Body of pancreas (tissue), 4 donors: ENCODE measurements at regions not wholly inside any gene's neighbourhood (a gene's known extent, or its start where the extent isn't known, plus 50 kb on each side); places are given as distances from the start of the nearest gene placed in this dataset.

ENCODE experiments used
- ATAC-seq: fragments of 150-250 bp; one replicate; pipeline ENCODE4 v1.9.1; 2016
- DNase-seq, 4 donors: peaks; one replicate each; pipeline ENCODE4 v3.0.0-alpha.2; 2019
- H3K27ac ChIP-seq, 4 donors: fragments of 200-600 bp; sonication (generic); 1 replicate in 3 of 4; 2 replicates in 1 of 4; pipeline versions ENCODE4 v1.5.1 to v1.6.1; 2016 to 2019; ENCODE audit warnings: mild to moderate bottlenecking in 1 of 4, mixed read lengths in 1 of 4, moderate library complexity in 1 of 4
- H3K27me3 ChIP-seq, 2 donors: fragments of 200-600 bp; sonication (generic); one replicate each; pipeline ENCODE4 v1.6.0; 2016; ENCODE audit warnings: mild to moderate bottlenecking in 1 of 2
- H3K36me3 ChIP-seq, 2 donors: fragments of 200-600 bp; sonication (generic); replicated peaks in 1 of 2; 2 replicates each; pipeline ENCODE4 v1.5.1; 2016; ENCODE audit warnings: low read depth in 2 of 2; ENCODE audit not compliant: insufficient read depth in 1 of 2
- H3K4me1 ChIP-seq: fragments of 200-600 bp; sonication (generic); one replicate; pipeline ENCODE4 v1.6.0; 2016
- H3K4me3 ChIP-seq, 2 donors: fragments of 200-600 bp; sonication (generic); 1 replicate in 1 of 2; 2 replicates in 1 of 2; pipeline ENCODE4 v1.5.1; 2016 to 2019
- H3K9me3 ChIP-seq, 3 donors: fragments of 200-600 bp; sonication (generic); 1 replicate in 2 of 3; 2 replicates in 1 of 3; pipeline ENCODE4 v1.5.1; 2016
- CTCF ChIP-seq, 7 experiments: fragments of 450-650 bp in 4 of 7; fragments of 200-600 bp in 3 of 7; sonication (generic) in 3 of 7; IDR thresholded peaks; one replicate each; pipeline ENCODE4 v1.5.1; 2016 to 2019; ENCODE audit warnings: antibody characterized with exemption in 7 of 7
- POLR2A ChIP-seq, 3 donors: fragments of 450-650 bp; IDR thresholded peaks; one replicate each; pipeline ENCODE4 v1.6.1; 2016; ENCODE audit warnings: antibody characterized with exemption in 3 of 3, mild to moderate bottlenecking in 2 of 3
- WGBS, 2 donors: methylation state at CpG; one replicate each; pipeline ENCODE4 v1.1.5; 2017; 5-methylcytosine and 5-hydroxymethylcytosine counted together
- intact Hi-C: fragments of 100-400 bp; cut with DNase I; formaldehyde crosslinking; loops from one replicate; pipeline ENCODE4 v1.15.1; 2023

GRCh38 chr7:111666260-111666659 lies 104.0 kb upstream of the IMMP2L start:
- intact Hi-C loops = no loop called here
- no peaks in the 10 kb centered on the region for H3K36me3 ChIP-seq
- TF ChIP-seq CTCF (IDR thresholded peaks at IDR 0.05) (no peak), POLR2A (IDR thresholded peaks at IDR 0.05) (no peak)
- no peaks in the 10 kb centered on the region for H3K27me3 ChIP-seq
- WGBS, 2 donors = 40 to 45% methylated on average over 2 of the region's 2 CpGs
- no peaks in the 10 kb centered on the region for H3K4me1 ChIP-seq
- H3K4me3 ChIP-seq = no peak overlapping the region
- ATAC-seq = no peak
- no peaks in the 10 kb centered on the region for H3K9me3 ChIP-seq
- no peak for DNase-seq
- no peak overlapping the region for H3K27ac ChIP-seq

GRCh38 chr7:111663771-111664170 lies 101.5 kb upstream of the IMMP2L start:
- DNase-seq (no peak), ATAC-seq (no peak)
- no peaks in the 10 kb centered on the region for H3K4me1 ChIP-seq
- no peaks in the 10 kb centered on the region for H3K27me3 ChIP-seq
- no peaks in the 10 kb centered on the region for H3K9me3 ChIP-seq
- no peaks in the 10 kb centered on the region for H3K36me3 ChIP-seq
- H3K4me3 ChIP-seq = no peak overlapping the region
- no peak overlapping the region for H3K27ac ChIP-seq
- TF ChIP-seq POLR2A (IDR thresholded peaks at IDR 0.05) (no peak), CTCF (IDR thresholded peaks at IDR 0.05) (no peak)
- intact Hi-C loops = no loop called here

GRCh38 chr7:111662386-111662785 lies 100.1 kb upstream of the IMMP2L start:
- ATAC-seq (no peak), DNase-seq (no peak)
- WGBS, 2 donors = 73 to 85% methylated on average over 2 of the region's 2 CpGs
- Histone ChIP-seq H3K27ac (no peak overlapping the region), H3K27me3 (no peaks in the 10 kb centered on the region), H3K4me3 (no peak overlapping the region), H3K9me3 (no peaks in the 10 kb centered on the region), H3K4me1 (no peaks in the 10 kb centered on the region), H3K36me3 (no peaks in the 10 kb centered on the region)
- intact Hi-C loops = no loop called here
- TF ChIP-seq CTCF (IDR thresholded peaks at IDR 0.05) = no peak

GRCh38 chr7:111660478-111660877 lies 98.2 kb upstream of the IMMP2L start:
- 86% methylated on average over 1 of the region's 1 CpG for WGBS, 2 donors
- H3K27ac ChIP-seq = no peak overlapping the region
- no peak for TF ChIP-seq CTCF (IDR thresholded peaks at IDR 0.05)
- no peak for TF ChIP-seq POLR2A (IDR thresholded peaks at IDR 0.05)
- no peaks in the 10 kb centered on the region for H3K4me1 ChIP-seq
- intact Hi-C loops = no loop called here
- H3K36me3 ChIP-seq = no peaks in the 10 kb centered on the region
- no peaks in the 10 kb centered on the region for H3K27me3 ChIP-seq
- H3K4me3 ChIP-seq = no peak overlapping the region
- ATAC-seq (no peak), DNase-seq (no peak)
- no peaks in the 10 kb centered on the region for H3K9me3 ChIP-seq

GRCh38 chr7:111658546-111658945 lies 96.3 kb upstream of the IMMP2L start:
- Histone ChIP-seq H3K27me3 (no peaks in the 10 kb centered on the region), H3K27ac (no peak overlapping the region), H3K36me3 (no peaks in the 10 kb centered on the region), H3K4me3 (no peak overlapping the region), H3K4me1 (no peaks in the 10 kb centered on the region), H3K9me3 (no peaks in the 10 kb centered on the region)
- no peak for DNase-seq
- WGBS, 2 donors = 19 to 27% methylated on average over 1 of the region's 1 CpG
- intact Hi-C loops = no loop called here
- no peak for TF ChIP-seq CTCF (IDR thresholded peaks at IDR 0.05)
- TF ChIP-seq POLR2A (IDR thresholded peaks at IDR 0.05) = no peak
- no peak for ATAC-seq
